ENCODE measurements at regions not wholly inside any gene's neighbourhood (a gene's known extent, or its start where the extent isn't known, plus 50 kb on each side); places are given as distances from the start of the nearest gene placed in this dataset.

GRCh38 chr1:112058815-112059450 is 69.5 kb upstream of the KCND3 start:
- Histone ChIP-seq H3K9me3 (ENCODE audit: control insufficient read depth, insufficient read depth, low read length) (no peaks in the 10 kb centered on the region), H3K27ac (ENCODE audit: low read length) (no peak overlapping the region), H3K36me3 (ENCODE audit: control insufficient read depth, insufficient read depth, low read length) (no peaks in the 10 kb centered on the region), H3K27me3 (ENCODE audit: control insufficient read depth, insufficient read depth, low read length) (no peaks in the 10 kb centered on the region), H3K4me3 (ENCODE audit: low read length) (no peak overlapping the region), H3K4me1 (ENCODE audit: control insufficient read depth, insufficient read depth, low read length) (no peaks in the 10 kb centered on the region)
- H3K4me3 Mint-ChIP-seq, result no peak overlapping the region
- H3K27ac Mint-ChIP-seq, result no peak overlapping the region
- WGBS (ENCODE audit: insufficient coverage), result 72% methylated on average over 7 of the region's 7 CpGs
- intact Hi-C loops (cut with micrococcal nuclease), result no loop called here
- DNase-seq (no peak), ATAC-seq (no peak)
- no peaks in the 10 kb centered on the region for H3K9me3 Mint-ChIP-seq
- no peaks in the 10 kb centered on the region for H3K36me3 Mint-ChIP-seq
- H3K27me3 Mint-ChIP-seq (ENCODE audit: low read depth in 2 of 2), result peaks cover 17 to 43% of the 10 kb centered on the region in 2 donors
- no peak for TF ChIP-seq CTCF (IDR thresholded peaks at IDR 0.05)
- H3K4me1 Mint-ChIP-seq, result no peaks in the 10 kb centered on the region

- H3K9me3 Mint-ChIP-seq, result no peaks in the 10 kb centered on the region
- no peak overlapping the region for H3K27ac ChIP-seq (ENCODE audit: low read length)
- DNase-seq, result no peak
- peaks cover 16 to 35% of the 10 kb centered on the region in 2 donors for H3K27me3 Mint-ChIP-seq (ENCODE audit: low read depth in 2 of 2)
- no peaks in the 10 kb centered on the region for H3K4me1 Mint-ChIP-seq
- no peak overlapping the region for H3K4me3 ChIP-seq (ENCODE audit: low read length)
- H3K27ac Mint-ChIP-seq, result no peak overlapping the region
- no peaks in the 10 kb centered on the region for H3K36me3 ChIP-seq (ENCODE audit: control insufficient read depth, insufficient read depth, low read length)
- no peak overlapping the region for H3K4me3 Mint-ChIP-seq
- WGBS (ENCODE audit: insufficient coverage), result 85% methylated on average over 6 of the region's 6 CpGs
- H3K27me3 ChIP-seq (ENCODE audit: control insufficient read depth, insufficient read depth, low read length), result no peaks in the 10 kb centered on the region
- no peaks in the 10 kb centered on the region for H3K36me3 Mint-ChIP-seq
- no peak for TF ChIP-seq CTCF (IDR thresholded peaks at IDR 0.05)
- intact Hi-C loops (cut with micrococcal nuclease), result no loop called here
- no peaks in the 10 kb centered on the region for H3K9me3 ChIP-seq (ENCODE audit: control insufficient read depth, insufficient read depth, low read length)
- H3K4me1 ChIP-seq (ENCODE audit: control insufficient read depth, insufficient read depth, low read length), result no peaks in the 10 kb centered on the region
- ATAC-seq, result no peak
Measured at GRCh38 chr1:112059679-112060078, 70.2 kb upstream of the KCND3 start.

DNA sequence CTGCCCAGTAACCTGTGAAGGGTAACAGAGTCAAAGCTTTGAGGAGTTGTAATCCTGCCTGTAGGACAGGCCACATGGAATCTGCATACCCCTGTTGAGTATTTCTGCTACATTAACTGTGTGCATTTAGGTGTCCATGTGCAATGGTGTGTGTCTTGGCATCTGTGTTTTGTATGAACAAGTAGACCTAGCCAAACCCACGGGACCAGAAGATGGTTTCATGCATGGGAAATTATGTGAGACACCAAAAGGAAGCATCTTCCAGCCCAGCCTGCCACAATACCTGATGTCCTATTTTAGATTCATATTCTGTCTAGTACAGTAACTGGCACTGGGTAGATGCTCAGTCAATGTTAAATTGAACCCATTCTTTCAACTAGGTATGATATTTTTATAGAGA is 70.8 kb upstream of the KCND3 start:
- Histone ChIP-seq H3K4me1 (ENCODE audit: control insufficient read depth, insufficient read depth, low read length) (no peaks in the 10 kb centered on the region), H3K27ac (ENCODE audit: low read length) (no peak overlapping the region), H3K9me3 (ENCODE audit: control insufficient read depth, insufficient read depth, low read length) (no peaks in the 10 kb centered on the region), H3K27me3 (ENCODE audit: control insufficient read depth, insufficient read depth, low read length) (no peaks in the 10 kb centered on the region), H3K36me3 (ENCODE audit: control insufficient read depth, insufficient read depth, low read length) (no peaks in the 10 kb centered on the region), H3K4me3 (ENCODE audit: low read length) (no peak overlapping the region)
- no peak for DNase-seq
- Mint-ChIP-seq H3K36me3 (no peaks in the 10 kb centered on the region), H3K4me3 (no peak overlapping the region), H3K9me3 (no peaks in the 10 kb centered on the region), H3K27me3 (ENCODE audit: low read depth in 2 of 2) (peaks cover 14 to 34% of the 10 kb centered on the region in 2 donors), H3K4me1 (no peaks in the 10 kb centered on the region), H3K27ac (no peak overlapping the region)
- no peak for ATAC-seq
- 43% methylated on average over 1 of the region's 1 CpG for WGBS (ENCODE audit: insufficient coverage)
- TF ChIP-seq CTCF (IDR thresholded peaks at IDR 0.05), result no peak
- intact Hi-C loops (cut with micrococcal nuclease), result no loop called here

- no peak for ATAC-seq
- no peak overlapping the region for H3K4me3 Mint-ChIP-seq
Measured at GRCh38 chr1:112061056-112061455, 71.6 kb upstream of the KCND3 start.

More at GRCh38 chr1:112061056-112061455, 71.6 kb upstream of the KCND3 start:
- TF ChIP-seq CTCF (IDR thresholded peaks at IDR 0.05), result no peak
- Histone ChIP-seq H3K36me3 (ENCODE audit: control insufficient read depth, insufficient read depth, low read length) (no peaks in the 10 kb centered on the region), H3K4me3 (ENCODE audit: low read length) (no peak overlapping the region), H3K4me1 (ENCODE audit: control insufficient read depth, insufficient read depth, low read length) (no peaks in the 10 kb centered on the region), H3K27ac (ENCODE audit: low read length) (no peak overlapping the region), H3K9me3 (ENCODE audit: control insufficient read depth, insufficient read depth, low read length) (no peaks in the 10 kb centered on the region), H3K27me3 (ENCODE audit: control insufficient read depth, insufficient read depth, low read length) (no peaks in the 10 kb centered on the region)
- Mint-ChIP-seq H3K9me3 (no peaks in the 10 kb centered on the region), H3K4me1 (no peaks in the 10 kb centered on the region), H3K36me3 (no peaks in the 10 kb centered on the region), H3K27ac (no peak overlapping the region), H3K27me3 (ENCODE audit: low read depth in 2 of 2) (peaks cover 18 to 31% of the 10 kb centered on the region in 2 donors)
- WGBS (ENCODE audit: insufficient coverage), result 84% methylated on average over 4 of the region's 5 CpGs
- DNase-seq, result no peak
- intact Hi-C loops (cut with micrococcal nuclease), result no loop called here

Measured in natural killer cell (primary cell).